ENCODE measurements at regions not wholly inside any gene's neighbourhood (a gene's known extent, or its start where the extent isn't known, plus 50 kb on each side); places are given as distances from the start of the nearest gene placed in this dataset.

GRCh38 chr5:4384649-4385048 is 755.5 kb upstream of the ADAMTS16 start:
- no peak for DNase-seq

GRCh38 chr5:4386152-4386551 is 754.0 kb upstream of the ADAMTS16 start:
- Mint-ChIP-seq H3K9me3 (no peaks in the 10 kb centered on the region), H3K4me1 (no peaks in the 10 kb centered on the region), H3K27me3 (no peaks in the 10 kb centered on the region), H3K27ac (no peak overlapping the region), H3K4me3 (no peak overlapping the region), H3K36me3 (ENCODE audit: low read depth) (no peaks in the 10 kb centered on the region)
- ChIA-PET CTCF (no interaction called here), POLR2A (no interaction called here)
- no peak for DNase-seq

More at GRCh38 chr5:4384649-4385048, 755.5 kb upstream of the ADAMTS16 start:
- POLR2A ChIA-PET: no interaction called here
- Mint-ChIP-seq H3K36me3 (ENCODE audit: low read depth) (no peaks in the 10 kb centered on the region), H3K27ac (no peak overlapping the region), H3K9me3 (no peaks in the 10 kb centered on the region), H3K4me1 (no peaks in the 10 kb centered on the region), H3K4me3 (no peak overlapping the region), H3K27me3 (no peaks in the 10 kb centered on the region)
- CTCF ChIA-PET: no interaction called here

GRCh38 chr5:4387290-4387689 is 752.8 kb upstream of the ADAMTS16 start:
- Mint-ChIP-seq H3K4me1 (no peaks in the 10 kb centered on the region), H3K36me3 (ENCODE audit: low read depth) (no peaks in the 10 kb centered on the region), H3K9me3 (no peaks in the 10 kb centered on the region), H3K4me3 (no peak overlapping the region), H3K27ac (no peak overlapping the region), H3K27me3 (no peaks in the 10 kb centered on the region)
- no peak for DNase-seq
- ChIA-PET POLR2A (no interaction called here), CTCF (no interaction called here)

- no peak for DNase-seq
- peaks cover 9% of the 10 kb centered on the region for H3K9me3 Mint-ChIP-seq
- H3K4me1 Mint-ChIP-seq: no peaks in the 10 kb centered on the region
- ChIA-PET CTCF (no interaction called here), POLR2A (no interaction called here)
- H3K27me3 Mint-ChIP-seq: no peaks in the 10 kb centered on the region
- H3K4me3 Mint-ChIP-seq: no peak overlapping the region
- H3K36me3 Mint-ChIP-seq (ENCODE audit: low read depth): no peaks in the 10 kb centered on the region
- no peak overlapping the region for H3K27ac Mint-ChIP-seq
Observed at GRCh38 chr5:4395752-4396151, 744.4 kb upstream of the ADAMTS16 start.

GRCh38 chr5:4405614-4406219 is 734.4 kb upstream of the ADAMTS16 start:
- ChIA-PET POLR2A (no interaction called here), CTCF (no interaction called here)
- DNase-seq: no peak
- Mint-ChIP-seq H3K4me3 (no peak overlapping the region), H3K4me1 (no peaks in the 10 kb centered on the region), H3K36me3 (ENCODE audit: low read depth) (no peaks in the 10 kb centered on the region), H3K27ac (no peak overlapping the region), H3K9me3 (peaks cover 6% of the 10 kb centered on the region), H3K27me3 (no peaks in the 10 kb centered on the region)

GRCh38 chr5:4410151-4410550 is 730.0 kb upstream of the ADAMTS16 start:
- Mint-ChIP-seq H3K27ac (no peak overlapping the region), H3K27me3 (no peaks in the 10 kb centered on the region), H3K4me1 (no peaks in the 10 kb centered on the region), H3K4me3 (no peak overlapping the region), H3K36me3 (ENCODE audit: low read depth) (no peaks in the 10 kb centered on the region), H3K9me3 (peaks cover 6% of the 10 kb centered on the region)
- ChIA-PET POLR2A (no interaction called here), CTCF (no interaction called here)
- DNase-seq: no peak

GRCh38 chr5:4411664-4412063 is 728.5 kb upstream of the ADAMTS16 start:
- Mint-ChIP-seq H3K36me3 (ENCODE audit: low read depth) (no peaks in the 10 kb centered on the region), H3K27ac (no peak overlapping the region), H3K4me3 (no peak overlapping the region), H3K4me1 (no peaks in the 10 kb centered on the region), H3K27me3 (no peaks in the 10 kb centered on the region), H3K9me3 (peaks cover 3% of the 10 kb centered on the region)
- POLR2A ChIA-PET: no interaction called here
- no peak for DNase-seq
- CTCF ChIA-PET: no interaction called here

GRCh38 chr5:4413996-4414395 is 726.1 kb upstream of the ADAMTS16 start:
- H3K4me1 Mint-ChIP-seq: no peaks in the 10 kb centered on the region
- no peak for DNase-seq
- no peaks in the 10 kb centered on the region for H3K27me3 Mint-ChIP-seq
- H3K36me3 Mint-ChIP-seq (ENCODE audit: low read depth): no peaks in the 10 kb centered on the region
- ChIA-PET POLR2A (no interaction called here), CTCF (no interaction called here)
- no peak overlapping the region for H3K27ac Mint-ChIP-seq
- peaks cover 3% of the 10 kb centered on the region for H3K9me3 Mint-ChIP-seq
- no peak overlapping the region for H3K4me3 Mint-ChIP-seq

GRCh38 chr5:4418084-4418483 is 722.0 kb upstream of the ADAMTS16 start:
- Mint-ChIP-seq H3K4me3 (no peak overlapping the region), H3K4me1 (no peaks in the 10 kb centered on the region), H3K36me3 (ENCODE audit: low read depth) (no peaks in the 10 kb centered on the region), H3K27me3 (no peaks in the 10 kb centered on the region), H3K9me3 (peaks cover 9% of the 10 kb centered on the region), H3K27ac (no peak overlapping the region)
- no peak for DNase-seq
- ChIA-PET CTCF (no interaction called here), POLR2A (no interaction called here)

- Mint-ChIP-seq H3K4me3 (no peak overlapping the region), H3K27me3 (no peaks in the 10 kb centered on the region), H3K9me3 (peaks cover 9% of the 10 kb centered on the region), H3K4me1 (no peaks in the 10 kb centered on the region), H3K36me3 (ENCODE audit: low read depth) (no peaks in the 10 kb centered on the region), H3K27ac (no peak overlapping the region)
- no peak for DNase-seq
- CTCF ChIA-PET: no interaction called here
- POLR2A ChIA-PET: no interaction called here
Observed at GRCh38 chr5:4419281-4419680, 720.8 kb upstream of the ADAMTS16 start.

- Mint-ChIP-seq H3K36me3 (ENCODE audit: low read depth) (no peaks in the 10 kb centered on the region), H3K9me3 (peaks cover 9% of the 10 kb centered on the region), H3K4me1 (no peaks in the 10 kb centered on the region), H3K27me3 (no peaks in the 10 kb centered on the region), H3K27ac (no peak overlapping the region), H3K4me3 (no peak overlapping the region)
- no peak for DNase-seq
- ChIA-PET CTCF (no interaction called here), POLR2A (no interaction called here)
Observed at GRCh38 chr5:4420177-4420576, 720.0 kb upstream of the ADAMTS16 start.

- POLR2A ChIA-PET: no interaction called here
- Mint-ChIP-seq H3K27me3 (no peaks in the 10 kb centered on the region), H3K9me3 (peaks cover 9% of the 10 kb centered on the region), H3K27ac (no peak overlapping the region), H3K4me1 (no peaks in the 10 kb centered on the region), H3K4me3 (no peak overlapping the region), H3K36me3 (ENCODE audit: low read depth) (no peaks in the 10 kb centered on the region)
- CTCF ChIA-PET: no interaction called here
- DNase-seq: no peak
Observed at GRCh38 chr5:4420681-4421080, 719.4 kb upstream of the ADAMTS16 start.

- CTCF ChIA-PET: interaction anchor here (1.1 kb wide), 1 partner anchor 244 kb away, joined by 3 read pairs; no protein-coding TSS in a partner anchor
- Mint-ChIP-seq H3K36me3 (ENCODE audit: low read depth) (no peaks in the 10 kb centered on the region), H3K27me3 (no peaks in the 10 kb centered on the region), H3K4me3 (no peak overlapping the region), H3K9me3 (peaks cover 9% of the 10 kb centered on the region), H3K27ac (no peak overlapping the region), H3K4me1 (no peaks in the 10 kb centered on the region)
- POLR2A ChIA-PET: no interaction called here
- no peak for DNase-seq
Observed at GRCh38 chr5:4422247-4422646, 717.9 kb upstream of the ADAMTS16 start.

- Mint-ChIP-seq H3K4me1 (no peaks in the 10 kb centered on the region), H3K36me3 (ENCODE audit: low read depth) (no peaks in the 10 kb centered on the region)
- POLR2A ChIA-PET: no interaction called here
Observed at GRCh38 chr5:4424895-4425294, 715.2 kb upstream of the ADAMTS16 start.

More at GRCh38 chr5:4424895-4425294, 715.2 kb upstream of the ADAMTS16 start:
- no peak for DNase-seq
- no peak overlapping the region for H3K27ac Mint-ChIP-seq
- no peaks in the 10 kb centered on the region for H3K27me3 Mint-ChIP-seq
- H3K4me3 Mint-ChIP-seq: no peak overlapping the region
- CTCF ChIA-PET: no interaction called here
- H3K9me3 Mint-ChIP-seq: peaks cover 11% of the 10 kb centered on the region
